HuH-7.5 (cell line): ENCODE measurements at regions not wholly inside any gene's neighbourhood (a gene's known extent, or its start where the extent isn't known, plus 50 kb on each side); places are given as distances from the start of the nearest gene placed in this dataset.

Source experiments
- DNase-seq: peaks from one replicate; pipeline ENCODE4 v3.0.0; 2011; ENCODE audit warnings: low spot score

DNA sequence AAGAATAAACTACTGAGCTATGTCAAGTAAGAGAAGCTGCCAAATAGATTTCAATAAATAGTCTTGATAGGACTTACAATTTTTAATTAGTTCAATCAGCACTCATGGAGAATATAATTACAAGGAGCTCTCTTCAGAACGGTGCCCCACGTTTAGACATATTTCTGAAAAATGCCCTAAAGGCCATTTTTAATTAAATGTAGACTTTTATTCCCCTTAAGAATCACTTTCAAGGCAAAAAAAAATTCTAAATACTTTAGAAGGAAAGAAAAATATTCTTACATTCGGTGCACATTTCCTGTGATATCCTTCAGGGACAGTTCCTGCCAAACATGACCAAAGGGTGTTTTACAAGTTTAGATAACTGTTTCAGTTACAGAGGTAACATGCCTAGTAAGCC is 202.5 kb upstream of the CDH7 start:
- DNase-seq = no peak

- DNase-seq = no peak
Measured at GRCh38 chr18:65547046-65547445, 203.8 kb upstream of the CDH7 start.

DNA sequence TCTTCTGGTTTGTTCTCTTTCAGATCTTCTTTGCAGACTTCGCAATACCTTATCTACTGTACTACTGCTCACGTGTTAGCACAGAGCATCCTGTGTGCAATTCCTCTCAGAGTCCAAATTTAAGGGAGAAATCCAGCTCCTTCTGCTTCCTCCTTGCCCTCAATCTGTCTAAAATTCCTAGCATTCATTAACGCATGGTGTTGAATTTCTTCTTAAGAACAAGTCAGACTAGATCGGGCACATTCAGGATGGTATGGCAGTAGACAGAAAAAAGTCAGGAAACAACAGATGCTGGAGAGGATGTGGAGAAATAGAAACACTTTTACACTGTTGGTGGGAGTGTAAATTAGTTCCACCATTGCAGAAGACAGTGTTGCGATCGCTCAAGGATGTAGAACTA is 206.1 kb upstream of the CDH7 start:
- no peak for DNase-seq

DNA sequence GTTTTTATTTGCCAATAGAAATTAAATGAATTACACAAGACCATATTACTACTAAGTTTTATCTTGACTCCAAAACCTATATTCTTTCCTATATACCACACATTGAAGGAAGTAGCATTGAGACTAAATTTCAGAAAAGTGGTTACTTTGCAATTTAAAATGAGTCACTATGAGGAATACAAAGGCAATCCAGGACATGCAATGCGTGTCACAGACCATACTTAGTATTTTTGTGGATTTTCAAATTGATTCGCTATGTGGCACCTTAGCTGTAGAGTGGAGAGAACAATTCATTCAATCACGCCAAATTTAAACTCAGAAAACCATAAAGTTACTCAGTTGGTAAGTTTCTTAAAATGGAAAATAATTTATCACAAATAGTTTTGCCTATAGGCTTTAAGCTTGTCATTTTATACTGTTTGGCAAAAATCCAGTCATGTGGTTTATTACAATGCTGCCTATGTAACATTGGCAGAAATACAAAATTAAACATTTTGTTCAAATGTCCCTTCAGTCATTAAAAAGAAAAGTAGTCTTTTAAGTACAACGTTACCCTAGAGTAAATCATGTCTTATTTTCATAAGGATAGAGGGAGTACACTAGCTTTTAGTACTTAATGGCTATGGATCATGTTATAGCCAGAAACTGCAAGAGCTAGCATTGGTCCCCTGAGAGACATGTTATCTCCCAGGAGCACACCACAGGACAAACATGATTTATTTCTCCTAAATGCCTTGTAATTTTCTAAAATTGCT is 222.8 kb upstream of the CDH7 start:
- no peak for DNase-seq

DNA sequence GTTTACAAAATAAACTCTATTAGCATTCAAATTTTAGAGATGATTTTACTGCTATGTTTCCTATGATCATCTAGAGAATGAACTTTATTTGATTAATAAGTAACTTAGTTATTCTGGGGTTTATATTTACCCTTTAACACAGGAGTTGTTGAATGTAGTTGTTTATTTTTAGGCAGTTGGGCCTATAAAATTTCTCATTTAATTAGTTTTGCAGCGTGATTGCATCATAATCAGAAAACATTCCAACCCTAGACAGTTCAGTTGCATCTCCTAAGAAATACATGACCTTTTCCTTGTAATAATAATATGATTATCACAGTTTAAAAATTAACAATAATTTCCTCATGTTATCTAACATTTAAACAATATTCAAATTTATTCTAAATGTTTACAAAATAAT is 224.7 kb upstream of the CDH7 start:
- DNase-seq = no peak

DNA sequence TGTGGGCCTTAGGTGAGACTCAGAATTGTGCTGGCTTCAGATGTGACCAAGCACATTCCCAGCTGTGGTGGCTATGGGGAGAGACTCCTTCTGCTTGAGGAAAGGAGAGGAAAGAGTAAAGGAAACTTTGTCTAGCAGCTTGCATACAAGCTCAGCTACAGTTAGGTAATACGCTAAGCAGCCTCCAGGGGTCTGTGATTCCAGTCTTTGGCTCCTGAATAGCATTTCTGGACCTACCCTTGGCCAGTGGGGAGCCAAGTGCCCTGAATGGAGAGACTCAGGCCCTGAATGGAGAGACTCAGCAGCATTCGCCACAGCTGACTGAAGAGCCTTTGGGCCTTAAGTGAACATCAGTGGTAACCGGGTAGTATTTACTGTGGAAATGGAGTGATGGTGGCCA is 227.4 kb upstream of the CDH7 start:
- no peak for DNase-seq

DNA sequence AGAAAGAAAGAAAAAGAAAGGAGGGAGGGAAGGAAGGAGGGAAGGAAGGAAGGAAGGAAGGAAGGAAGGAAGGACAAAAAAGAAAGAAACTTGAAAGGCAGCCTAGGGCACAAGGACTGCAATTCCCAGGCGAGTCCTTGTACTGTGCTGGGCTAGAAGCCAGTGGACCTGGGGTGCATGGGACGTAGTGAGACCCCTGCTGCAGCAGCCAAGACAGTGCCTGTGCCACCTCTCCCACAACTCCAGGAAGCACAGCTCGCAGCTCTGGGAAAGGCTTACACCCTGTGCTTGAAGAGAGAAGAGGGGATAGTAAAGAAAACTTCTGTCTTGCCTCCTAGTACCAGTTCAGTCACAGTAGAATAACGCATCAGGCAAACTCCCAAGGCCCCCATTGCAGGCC is 227.9 kb upstream of the CDH7 start:
- no peak for DNase-seq

DNA sequence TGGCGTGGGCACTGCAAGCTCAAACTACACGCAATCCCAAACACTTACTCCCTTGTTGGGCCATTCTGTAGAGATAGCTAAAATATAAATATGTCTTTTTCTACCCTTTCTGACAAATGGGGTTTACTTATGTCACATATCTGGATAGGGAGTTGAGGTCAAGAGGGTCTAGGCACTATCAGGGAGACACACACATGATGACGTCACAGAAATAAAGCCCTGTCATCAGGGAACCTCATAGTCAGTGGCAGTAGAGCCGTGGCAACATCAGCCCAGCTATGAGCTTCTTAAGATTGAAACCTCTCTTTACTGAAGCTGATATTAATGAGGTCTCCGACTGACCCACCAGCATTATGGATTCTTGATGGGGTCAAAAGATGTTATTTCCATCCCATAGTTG is 234.6 kb upstream of the CDH7 start:
- no peak for DNase-seq

DNA sequence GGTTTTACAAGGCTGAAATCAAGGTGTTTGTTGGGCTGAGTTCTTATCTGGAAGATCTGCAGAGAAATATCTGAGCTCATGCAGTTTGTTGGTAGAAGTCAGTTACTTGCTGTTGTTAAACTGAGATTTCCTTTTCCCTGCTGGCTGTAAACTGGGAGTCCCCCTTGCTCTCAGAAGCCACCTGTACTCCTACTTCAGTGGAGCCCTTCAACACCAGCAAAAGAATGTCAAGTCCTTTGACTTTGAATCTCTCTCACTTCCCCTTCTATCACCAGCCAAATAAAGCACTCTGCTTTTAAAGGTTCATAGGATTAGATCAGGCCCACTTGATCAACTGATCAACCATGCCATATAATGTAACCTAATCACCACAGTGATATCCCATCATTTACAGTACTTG is 252.2 kb upstream of the CDH7 start:
- no peak for DNase-seq

- DNase-seq = no peak
Measured at GRCh38 chr18:65487569-65487968, 263.2 kb upstream of the CDH7 start.

- DNase-seq = no peak
Measured at GRCh38 chr18:65477455-65477854, 273.4 kb upstream of the CDH7 start.

DNA sequence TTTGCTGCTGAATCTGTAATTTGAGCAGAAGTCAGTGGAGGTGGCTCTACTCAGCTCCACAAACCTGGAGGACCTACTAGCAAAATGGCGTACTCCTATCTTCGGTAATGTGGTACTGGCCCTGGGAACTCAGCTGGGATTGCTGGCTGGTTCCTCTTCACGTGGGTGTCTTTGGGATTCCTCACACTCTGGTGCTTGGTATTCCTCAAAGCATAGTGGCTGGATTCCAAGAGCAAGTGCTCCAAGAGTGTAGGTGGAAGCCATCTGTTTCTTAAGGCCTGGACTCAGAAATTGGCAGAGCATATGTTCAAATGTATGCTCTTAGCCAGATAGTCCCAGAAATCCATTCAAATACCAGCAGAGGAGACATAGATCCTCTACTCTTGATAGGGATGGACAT is 281.9 kb upstream of the CDH7 start:
- DNase-seq = no peak

GRCh38 chr18:65464361-65464760 is 286.5 kb upstream of the CDH7 start:
- DNase-seq = no peak

GRCh38 chr18:65459741-65460140 is 291.1 kb upstream of the CDH7 start:
- DNase-seq = no peak

DNA sequence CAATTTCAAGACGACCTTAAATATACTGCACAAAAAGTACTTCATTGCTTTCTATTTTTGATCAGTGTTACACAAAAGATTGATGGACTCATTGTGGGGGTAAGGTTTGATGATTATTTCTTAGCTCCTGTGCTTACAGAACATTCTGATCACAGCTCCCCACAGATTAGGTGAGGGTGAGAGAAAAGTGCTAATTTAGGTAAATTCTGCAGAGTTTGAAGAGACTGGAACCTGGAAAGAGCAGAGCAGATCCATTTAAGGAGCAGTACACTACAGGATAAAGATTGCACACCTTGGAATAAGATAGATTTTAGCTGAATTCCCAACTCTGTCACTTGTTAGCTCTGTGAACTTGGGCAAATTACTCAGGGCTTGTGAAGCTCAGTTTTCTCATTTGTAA is 291.9 kb upstream of the CDH7 start:
- DNase-seq = no peak

DNA sequence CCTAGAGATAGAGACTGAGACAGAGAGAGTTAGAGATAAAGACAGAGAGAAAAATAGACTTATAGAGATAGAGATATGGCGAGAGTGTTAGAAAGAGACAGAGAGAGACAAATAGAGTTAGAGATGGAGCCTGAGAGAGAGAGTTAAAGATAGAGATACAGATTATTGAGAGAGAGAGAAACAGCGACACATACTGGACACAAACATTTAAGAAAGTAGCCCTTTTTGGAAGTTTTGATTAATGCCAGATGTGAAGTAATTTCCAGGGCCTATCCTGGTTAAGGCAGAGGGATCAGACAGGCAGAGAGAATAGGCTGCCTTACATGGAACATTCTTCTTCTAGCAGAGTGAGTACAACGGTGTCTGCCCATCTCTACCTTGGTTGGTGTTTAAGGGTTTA is 311.6 kb upstream of the CDH7 start:
- DNase-seq = no peak

DNA sequence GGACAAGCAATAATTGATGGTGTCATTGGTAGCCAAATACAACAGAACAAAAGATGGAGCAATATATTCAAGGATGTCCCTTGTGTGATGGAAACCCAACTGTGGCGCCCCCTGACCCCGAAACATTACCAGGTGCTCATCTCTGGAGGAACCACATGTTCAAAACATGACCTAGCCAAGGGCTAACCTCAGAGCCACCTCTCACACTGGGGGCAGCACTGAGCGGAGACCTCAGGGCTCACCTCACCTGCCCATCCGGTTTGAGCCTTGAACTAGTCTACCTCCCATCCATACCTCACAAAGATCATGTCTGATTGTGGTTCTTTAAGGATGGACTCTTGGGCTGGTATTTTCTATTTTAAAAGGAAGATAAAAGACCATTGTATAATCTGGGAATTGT is 314.4 kb upstream of the CDH7 start:
- DNase-seq = no peak

DNA sequence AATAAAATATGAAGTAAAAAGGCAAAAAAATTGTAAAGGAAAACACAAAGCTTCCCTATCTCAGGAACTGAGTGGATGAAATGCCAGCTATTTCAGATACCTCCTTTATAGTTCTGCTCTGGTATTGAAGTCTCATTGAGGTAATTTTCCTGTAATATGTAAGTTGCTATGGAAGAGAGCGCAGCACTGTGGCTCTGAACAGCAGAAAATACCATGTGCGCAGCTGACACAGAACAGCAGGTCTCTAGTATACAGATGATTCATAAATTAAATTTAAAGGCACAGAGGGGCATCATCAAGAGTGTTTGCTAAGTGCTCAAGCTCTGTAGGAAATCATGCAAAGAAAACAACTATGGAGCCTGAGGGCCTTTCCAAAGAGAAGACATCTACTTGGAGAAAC is 315.3 kb upstream of the CDH7 start:
- DNase-seq = no peak

DNA sequence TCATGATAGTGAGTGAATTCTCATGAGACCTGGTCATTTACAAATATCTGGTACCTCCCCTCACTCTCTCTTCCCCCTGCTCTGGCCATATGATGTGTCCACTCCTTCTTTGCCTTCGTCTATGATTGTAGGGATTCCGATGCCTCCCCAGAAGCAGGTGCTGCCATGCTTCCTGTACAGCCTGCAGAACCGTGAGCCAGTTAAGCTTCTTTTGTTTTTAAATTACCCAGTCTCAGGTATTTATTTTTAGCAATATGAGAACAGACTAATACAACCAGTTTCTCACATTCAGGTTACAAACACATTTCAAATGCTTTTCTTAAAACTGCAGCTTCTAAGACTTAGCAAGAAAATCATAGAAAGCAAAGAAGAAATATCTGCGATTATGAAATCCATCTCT is 321.2 kb upstream of the CDH7 start:
- DNase-seq = no peak

- DNase-seq = no peak
Measured at GRCh38 chr18:65425366-65425765, 325.4 kb upstream of the CDH7 start.

DNA sequence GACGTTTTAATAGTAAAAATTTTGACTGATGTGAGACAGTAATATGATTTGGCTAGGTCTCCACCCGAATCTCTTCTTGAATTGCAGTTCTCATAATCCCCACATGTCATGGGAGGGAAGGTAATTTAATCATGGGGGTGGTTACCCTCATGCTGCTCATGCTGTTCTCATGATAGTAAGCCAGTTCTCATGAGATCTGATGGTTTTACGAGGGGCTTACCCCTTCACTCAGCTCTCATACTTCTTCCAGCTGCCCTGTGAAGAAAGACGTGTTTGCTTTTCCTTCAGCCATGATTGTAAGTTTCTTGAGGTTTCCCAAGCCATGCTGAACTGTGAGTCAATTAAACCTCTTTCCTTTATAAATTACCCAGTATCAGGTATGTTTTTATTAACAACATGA is 327.0 kb upstream of the CDH7 start:
- no peak for DNase-seq

GRCh38 chr18:65422544-65423136 is 328.2 kb upstream of the CDH7 start:
- DNase-seq = no peak

DNA sequence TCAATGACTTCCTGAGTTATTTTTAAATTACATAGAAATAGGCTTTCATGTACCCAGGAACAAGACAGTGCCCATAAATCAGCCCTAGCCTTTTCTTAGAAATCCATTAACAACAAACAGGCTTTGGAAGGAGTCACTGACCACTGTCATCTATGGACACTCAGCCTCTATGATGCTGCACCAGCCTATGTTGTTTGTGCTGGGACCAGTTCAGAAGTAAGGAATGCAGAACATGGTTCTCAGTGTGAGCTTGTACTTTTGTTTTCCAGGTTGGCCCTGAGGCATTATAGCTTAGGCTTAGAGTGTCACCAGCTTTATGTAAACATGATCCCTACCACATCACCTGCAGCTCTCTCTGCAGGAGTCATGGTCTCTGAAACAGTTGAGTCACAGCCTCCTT is 335.7 kb upstream of the CDH7 start:
- DNase-seq = no peak

DNA sequence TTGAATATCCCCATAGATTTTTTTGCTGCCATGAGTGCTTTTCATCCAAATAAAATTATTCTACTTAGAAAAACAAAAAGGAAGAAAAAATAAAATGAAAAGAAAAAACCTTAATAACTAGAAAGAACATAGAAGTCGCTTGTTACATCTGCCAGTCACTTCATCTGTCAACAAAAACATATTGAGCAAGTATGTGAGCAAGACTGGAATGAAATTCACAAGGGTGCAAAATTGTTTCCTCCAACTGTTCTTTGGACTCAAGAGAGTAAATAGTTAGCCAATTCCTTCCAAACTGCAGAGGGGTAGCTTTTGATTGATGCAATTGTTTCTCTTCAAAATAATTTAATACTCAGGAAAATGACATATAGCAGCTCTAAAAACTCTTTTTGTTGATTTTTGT is 336.3 kb upstream of the CDH7 start:
- no peak for DNase-seq
